Glomerular endothelial cell (primary cell): ENCODE measurements at regions not wholly inside any gene's neighbourhood (a gene's known extent, or its start where the extent isn't known, plus 50 kb on each side); places are given as distances from the start of the nearest gene placed in this dataset.
"Not testable (repeated sequence)": the region's sequence is repeated elsewhere in the genome, so short reads cannot be mapped to it uniquely, and the experiment has no call there.

ENCODE experiments used
- DNase-seq: peaks from one replicate; pipeline ENCODE4 v3.0.0-alpha.2; 2011; ENCODE audit warnings: low read depth, low spot score; ENCODE audit errors: extremely low read depth

DNA sequence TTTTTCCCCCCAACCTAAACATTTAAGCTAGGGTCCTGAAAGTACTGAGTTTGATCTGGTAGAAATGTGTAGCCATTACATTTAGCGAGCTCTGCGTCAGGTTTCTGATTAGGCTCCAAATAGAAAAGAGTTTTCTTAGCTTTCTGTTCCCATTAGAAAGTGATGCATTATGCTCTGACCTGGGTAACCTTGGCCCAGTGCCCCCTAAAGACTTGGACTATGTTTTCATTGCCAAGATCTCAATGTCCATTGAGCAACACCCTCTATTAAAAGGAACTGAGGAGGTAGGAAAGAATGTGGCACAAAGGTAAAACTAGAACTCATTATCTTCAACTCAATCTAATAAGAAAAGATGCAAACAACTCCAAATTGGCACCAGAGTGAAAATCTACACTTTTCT lies 358.9 kb upstream of the PCSK5 start:
- no peak for DNase-seq

DNA sequence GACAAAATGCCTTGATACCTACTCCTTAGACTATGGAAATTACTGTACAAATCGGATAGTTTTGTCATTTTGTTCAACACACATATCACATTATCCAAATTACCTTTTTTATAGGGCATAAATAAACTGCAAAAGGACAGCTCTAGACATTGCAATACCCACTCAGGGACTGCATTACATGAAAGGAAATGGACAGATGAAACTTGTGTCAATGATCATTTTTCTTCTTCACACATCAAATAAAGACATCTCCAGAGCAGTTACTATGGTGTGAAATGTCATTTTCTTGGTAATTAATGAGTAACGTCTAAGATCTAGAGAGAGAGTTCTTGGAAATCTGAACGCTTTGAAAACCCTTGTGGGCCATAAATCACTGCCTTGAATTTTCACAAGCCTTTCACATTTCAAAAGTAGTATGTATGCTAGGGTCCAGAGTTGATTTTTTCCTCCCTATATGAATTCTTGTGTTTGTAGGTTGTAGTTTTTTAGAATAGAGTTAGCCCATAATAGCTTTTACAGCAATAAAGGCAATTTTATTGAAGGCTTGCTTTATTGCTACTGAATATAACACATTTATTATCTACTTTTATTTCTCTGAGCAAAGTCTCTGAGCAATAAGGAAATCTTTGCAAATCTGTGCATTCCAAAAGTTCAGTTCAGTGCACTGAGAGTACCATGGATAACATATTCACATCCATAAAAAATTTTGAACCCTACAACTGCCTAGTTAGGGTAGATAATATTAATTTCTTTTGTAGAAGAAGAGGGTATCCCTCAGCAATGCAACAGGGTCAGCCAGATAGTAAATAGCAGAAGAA lies 358.0 kb upstream of the PCSK5 start:
- no peak for DNase-seq

DNA sequence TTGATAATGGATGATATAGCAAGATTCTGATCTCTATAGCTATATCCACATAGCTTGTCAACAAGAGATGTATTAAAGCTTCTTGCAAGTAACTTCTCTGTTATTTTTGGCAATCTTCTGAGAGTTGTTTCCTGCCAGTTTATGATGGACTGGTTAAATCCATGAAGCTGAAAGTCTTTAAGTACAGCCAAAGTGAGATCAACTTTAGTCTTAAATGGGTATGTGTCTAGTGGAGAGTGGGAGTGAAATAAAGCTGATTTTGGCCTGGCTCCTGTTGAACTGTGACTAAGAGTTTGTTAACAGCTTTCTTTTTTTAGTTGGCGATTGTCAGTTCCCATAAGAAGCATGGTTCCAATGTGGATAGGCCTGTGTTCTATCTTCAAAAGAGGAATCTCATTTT lies 350.9 kb upstream of the PCSK5 start:
- no peak for DNase-seq

DNA sequence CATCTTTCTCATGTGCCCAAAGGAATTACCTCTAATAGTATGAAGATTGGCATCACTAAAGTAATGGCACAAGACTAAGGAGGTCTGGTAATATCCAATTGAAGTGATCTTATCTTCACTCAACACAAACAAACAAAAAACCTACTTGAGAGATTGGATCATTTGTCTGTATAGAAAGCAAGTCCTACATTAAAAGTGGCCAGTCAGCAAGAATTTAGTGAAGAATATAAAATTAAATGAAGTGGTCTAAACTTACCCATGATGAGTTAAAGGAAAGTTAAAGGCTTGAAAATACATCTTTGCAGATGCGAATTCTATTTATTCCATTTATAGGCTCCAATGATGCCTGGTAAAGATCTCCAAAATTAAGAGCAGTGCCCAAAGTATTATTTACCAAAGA lies 350.3 kb upstream of the PCSK5 start:
- DNase-seq, result no peak

DNA sequence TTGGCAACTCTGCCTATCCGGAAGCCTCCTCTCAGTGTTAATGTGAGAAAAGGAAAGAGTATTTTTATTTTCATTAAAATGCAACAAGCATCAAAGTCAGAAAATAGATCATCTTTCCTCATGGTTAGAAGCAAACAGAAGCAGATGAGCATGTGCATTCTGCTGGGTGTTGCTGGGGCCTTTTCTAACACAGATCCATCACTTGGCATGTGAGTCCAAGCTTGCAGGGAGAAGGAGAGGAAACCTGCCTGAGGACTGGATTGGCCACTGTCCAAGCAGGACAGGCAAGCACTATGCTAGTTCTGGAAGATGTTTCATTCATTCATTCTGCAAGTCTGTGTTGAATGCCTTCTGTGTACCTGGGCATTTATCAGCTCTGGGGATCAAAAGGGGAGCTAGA lies 348.7 kb upstream of the PCSK5 start:
- DNase-seq, result no peak

DNA sequence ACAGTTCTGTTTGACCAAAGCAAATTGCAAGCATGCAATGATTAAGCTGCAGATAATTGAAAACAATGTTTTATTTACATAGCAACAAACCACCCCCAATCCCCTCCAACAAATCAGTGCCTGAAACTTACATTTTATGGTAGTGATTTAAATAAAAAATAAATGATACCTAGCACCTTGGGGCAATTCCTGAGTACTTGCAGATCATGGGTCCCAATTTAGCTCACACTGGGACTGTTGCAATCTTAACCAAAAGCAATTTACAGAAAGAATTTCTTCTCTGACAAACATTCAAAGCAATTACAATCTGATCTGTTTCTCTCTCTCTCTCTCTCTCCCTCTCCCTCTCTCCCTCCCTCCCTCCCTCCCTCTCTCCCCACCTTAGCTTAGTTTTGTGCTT lies 345.7 kb upstream of the PCSK5 start:
- no peak for DNase-seq

DNA sequence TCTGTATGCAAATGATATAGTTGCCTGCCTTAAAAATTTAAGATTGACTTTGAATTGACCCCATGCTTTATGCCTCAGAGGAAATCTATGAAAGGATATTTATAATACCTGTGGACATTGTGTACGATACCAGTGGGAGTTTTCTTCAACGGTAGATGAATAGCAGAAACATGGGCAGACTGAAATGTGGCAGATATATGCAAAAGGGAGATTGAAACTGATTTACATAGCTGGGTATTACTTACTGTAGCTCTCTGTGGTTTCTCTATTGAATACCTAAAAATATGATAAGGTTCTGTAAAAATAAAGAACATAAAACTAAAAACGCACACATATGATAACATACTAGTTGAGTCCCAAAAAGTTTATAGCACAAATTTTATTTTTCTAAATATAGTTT lies 345.2 kb upstream of the PCSK5 start:
- DNase-seq, result no peak

DNA sequence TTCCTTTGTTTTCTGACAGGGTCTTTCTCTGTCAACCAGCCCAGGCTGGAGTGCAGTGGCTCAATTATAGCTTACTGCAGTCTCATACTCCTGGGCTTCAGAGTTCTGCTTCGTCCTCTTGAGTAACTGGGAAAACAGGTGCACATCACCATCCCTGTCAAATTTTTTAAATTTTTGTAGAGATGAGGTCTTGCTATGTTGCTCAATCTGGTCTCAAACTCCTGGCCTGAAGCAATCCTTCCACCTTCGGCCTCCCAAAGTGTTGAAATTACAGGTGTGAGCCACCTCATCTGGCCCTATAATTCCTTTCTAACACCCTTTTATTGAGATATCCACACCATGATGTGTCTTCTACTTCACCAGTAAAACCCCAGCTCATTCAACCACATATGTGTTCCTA lies 341.6 kb upstream of the PCSK5 start:
- DNase-seq, result no peak

DNA sequence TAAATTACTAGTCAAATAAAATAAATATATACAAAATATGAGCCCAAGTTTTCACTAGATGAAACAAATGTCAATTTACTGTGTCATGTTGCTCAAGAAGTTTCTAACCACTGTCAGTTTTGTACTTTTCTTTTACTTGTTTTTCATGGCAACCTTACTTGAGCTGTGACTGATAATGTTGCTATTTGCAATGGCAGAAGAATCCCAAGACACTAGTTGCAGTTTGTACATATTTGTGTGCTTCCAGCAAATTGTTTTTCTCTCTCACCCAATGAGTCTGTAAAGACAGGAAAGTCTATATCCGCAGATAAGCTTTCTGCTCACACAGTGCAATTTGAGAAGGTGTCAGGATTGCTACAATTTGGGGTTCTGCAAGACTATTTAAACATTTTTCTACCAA lies 338.6 kb upstream of the PCSK5 start:
- DNase-seq, result no peak

DNA sequence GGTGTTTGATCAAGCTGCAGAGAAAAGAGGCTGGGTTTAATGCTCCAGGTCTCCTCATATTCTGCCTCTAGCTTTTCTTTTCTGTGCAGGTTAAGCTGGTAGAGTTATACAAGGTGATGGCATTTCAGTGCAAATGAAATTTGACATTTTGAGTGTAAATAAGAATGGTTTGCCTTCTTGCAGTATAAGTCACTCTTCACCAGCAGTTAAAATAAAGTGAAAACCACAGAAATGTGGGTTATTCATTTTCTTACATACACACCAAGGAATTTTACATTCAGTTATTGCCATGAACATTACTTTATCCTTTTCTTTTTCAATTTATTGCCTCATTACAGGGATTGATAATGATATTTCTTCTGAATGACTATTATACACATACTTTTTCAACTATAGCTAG lies 337.5 kb upstream of the PCSK5 start:
- DNase-seq, result no peak

DNA sequence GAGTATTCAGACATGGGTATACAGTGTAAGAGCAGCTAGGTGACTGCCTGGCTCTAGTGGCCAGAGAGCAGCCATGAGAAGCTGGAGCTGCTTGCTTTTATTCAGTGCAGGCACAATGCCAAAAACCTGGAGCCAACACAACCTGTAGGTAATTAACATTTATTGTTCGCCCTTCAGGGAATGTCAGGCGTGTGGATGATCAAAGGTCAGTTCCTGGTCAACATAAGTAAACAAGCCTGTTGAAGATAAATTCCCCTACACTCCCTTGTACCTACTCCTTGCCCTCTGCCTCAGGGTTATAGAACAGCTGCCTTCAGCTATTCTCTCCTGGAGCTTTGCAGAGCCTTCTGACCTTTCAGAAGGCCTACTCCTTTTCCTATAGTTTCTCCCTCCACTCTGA lies 323.7 kb upstream of the PCSK5 start:
- not testable (repeated sequence) for DNase-seq

DNA sequence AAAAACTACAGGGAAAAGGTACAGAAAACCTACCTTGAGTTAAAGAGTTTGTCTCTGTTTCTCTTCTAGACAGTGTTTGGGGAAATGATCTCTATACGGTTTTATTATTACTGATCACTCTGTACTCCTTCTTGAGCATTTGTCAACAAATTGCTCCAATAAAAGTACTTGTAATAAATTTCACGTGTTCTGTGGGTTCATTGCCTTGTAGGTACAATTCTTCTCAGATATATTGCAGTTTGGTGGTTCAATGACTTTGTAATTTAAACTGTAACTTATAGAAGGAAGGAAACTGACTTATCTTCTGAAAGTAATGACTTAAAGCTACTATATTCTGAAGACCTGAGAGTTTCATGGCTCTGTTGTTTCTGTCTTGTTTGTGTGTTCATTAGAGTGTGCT lies 319.9 kb upstream of the PCSK5 start:
- no peak for DNase-seq

DNA sequence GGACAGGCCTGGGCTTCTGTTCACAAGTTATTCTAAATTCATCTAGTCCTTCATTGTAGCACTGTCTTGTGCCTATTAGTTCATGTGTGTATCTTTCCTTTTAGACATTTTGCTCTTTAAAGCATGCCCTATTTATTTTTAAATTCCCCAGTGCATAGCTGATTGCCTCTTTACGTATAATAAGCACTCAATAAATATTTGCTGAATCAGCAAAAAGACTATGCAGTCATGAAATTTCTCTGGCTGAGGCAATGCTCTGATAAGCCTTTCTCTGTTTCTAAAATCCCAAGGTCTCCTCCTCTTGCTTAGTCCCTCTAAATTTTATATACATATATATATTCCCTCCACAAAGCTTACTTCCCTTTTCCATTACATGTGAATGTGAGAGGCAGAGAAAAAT lies 315.9 kb upstream of the PCSK5 start:
- DNase-seq, result no peak

DNA sequence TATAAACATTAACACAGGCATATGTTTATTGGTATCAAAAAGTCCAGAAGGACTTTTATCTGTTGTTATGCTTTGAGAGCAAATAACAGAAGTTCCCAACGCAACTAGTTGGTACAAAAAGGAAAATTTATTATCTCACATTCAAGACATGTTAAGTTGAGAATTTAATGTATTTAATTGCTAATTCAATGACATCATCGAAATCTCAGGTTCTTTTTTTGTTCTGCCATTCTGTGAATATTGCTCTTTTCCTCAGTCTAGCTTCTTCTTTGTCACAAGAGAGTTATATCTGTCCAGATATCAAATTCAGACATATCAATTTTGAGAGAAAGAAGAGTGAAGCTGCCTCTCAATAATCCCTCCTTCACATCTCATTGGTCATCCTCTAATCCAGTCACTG lies 307.6 kb upstream of the PCSK5 start:
- no peak for DNase-seq

DNA sequence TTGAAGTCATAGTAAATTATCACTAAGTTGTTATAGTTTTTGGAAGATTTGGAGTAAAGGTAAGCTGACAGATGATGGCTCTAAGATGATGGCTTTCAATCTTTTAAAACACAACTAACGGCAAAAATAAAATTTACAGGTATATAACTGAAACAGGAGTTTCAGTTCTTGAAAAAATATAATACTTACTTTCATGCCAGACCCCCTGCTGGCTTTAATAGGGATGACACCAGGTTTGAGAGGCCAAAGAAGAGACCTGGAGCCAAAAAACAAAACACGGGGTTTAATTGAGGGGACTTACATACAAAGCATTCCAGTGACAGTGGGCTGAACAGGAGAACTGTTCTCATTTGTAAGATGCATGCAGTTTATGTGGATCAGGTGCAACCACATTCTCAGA lies 301.7 kb upstream of the PCSK5 start:
- no peak for DNase-seq

DNA sequence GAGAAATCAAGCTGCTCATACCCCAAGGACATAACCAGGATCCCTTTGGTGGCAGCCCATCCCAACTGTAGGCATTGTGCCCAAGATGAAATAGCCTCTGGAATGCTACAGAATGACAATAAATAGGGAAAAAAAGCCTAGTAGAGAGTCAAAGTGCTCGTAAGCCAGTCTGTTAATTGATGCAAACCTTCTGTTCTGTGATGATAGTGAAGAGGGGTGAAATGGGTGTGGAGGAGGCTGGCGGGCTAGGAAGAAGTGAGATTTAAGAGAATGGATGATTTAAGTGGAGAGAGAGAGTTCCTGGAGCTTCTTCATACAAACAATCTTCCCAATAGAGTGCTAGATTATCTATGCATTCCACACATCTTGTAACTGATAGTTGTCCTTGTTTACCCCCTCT lies 301.0 kb upstream of the PCSK5 start:
- DNase-seq, result no peak

DNA sequence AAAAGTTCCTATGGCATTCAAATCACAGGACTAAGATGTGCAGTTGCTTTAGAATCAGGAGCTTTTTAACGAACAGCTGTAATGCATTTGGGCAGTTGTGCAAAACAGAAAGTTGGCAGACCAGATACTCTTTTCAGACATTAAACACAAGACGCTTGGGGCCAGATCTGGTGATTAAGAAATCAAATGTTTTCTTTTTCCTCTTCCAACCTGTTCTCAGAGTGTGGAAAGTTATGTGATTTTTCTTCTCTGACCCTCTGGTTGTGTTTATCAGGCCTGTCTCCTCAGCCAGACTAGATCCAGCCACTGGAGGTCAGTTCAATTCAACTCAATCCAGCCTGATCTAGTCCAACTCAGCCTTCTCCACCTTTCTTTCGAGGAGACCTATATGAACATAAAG lies 298.5 kb upstream of the PCSK5 start:
- DNase-seq, result no peak

DNA sequence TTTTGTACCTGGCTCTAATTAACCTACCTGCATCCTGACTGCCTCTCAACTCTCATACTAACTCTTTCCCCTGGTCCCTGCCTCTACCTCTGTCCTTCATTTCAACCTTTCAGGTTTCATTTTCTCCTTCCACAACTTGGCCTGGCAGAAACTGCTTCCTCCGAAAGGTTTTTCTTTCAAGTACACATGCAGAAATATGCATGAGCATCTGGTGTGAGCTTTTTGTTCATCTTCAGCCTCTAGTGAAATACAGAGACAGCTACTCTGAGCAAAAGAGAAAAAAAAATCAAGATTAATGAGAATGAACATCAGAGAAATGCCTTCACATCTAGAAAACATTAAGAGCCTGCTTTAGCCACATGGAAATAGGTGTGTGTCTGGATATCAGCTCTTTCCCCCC lies 297.9 kb upstream of the PCSK5 start:
- no peak for DNase-seq

DNA sequence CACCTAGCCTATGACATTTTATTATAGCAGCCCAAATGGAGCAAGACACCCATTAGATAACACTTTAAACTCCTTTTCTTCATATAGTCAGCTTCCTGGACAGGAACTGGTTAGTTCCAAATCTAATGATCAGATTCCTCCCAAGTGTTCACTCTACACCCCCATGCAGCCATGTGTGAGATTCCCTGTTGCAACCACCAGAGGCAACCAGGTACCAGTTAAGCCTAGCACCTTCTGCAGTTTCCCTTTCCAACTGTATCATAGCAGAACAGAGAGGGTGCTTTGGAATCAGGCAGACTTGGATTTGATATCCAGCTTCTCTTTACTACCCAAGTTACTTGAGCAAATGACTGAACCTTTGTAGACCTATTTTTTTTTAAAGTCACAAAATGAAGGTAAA lies 296.6 kb upstream of the PCSK5 start:
- DNase-seq, result no peak

DNA sequence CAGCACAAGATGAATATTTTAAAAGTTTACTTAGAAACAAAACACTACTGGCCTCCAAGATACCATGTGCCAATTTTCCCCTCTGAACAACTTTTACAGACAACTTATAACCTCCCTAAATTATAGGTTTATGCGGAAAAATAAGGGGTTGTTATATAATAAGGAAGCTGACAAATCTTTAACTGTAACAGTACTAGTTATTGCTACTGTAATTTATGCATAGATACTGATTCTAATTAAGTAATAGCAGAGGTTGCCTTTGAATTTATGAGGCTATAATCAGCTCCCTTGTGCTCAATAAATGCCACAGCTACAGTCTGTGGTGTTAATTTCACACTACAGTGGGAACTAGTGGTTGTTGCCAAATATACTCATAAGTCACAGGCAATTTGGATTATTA lies 291.3 kb upstream of the PCSK5 start:
- DNase-seq, result no peak

DNA sequence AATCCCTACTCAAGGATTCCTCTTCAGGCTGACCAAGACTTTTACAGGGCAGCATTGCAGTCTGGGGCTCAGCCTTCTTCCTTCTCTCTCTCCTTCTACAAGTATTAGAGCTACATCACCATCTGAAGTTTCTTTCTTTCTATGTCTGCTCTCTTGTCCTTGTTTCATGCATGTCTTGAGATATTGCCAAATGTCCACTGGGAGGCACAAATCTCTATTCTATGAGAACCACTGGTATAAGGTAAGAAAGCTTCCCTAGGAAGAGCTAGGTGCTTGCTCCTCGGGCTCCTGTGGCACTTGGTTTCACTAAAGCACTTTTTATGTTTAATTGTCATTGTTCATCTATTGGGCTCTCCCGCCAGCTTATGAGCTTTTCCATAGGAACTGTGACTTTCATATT lies 289.2 kb upstream of the PCSK5 start:
- DNase-seq, result no peak

DNA sequence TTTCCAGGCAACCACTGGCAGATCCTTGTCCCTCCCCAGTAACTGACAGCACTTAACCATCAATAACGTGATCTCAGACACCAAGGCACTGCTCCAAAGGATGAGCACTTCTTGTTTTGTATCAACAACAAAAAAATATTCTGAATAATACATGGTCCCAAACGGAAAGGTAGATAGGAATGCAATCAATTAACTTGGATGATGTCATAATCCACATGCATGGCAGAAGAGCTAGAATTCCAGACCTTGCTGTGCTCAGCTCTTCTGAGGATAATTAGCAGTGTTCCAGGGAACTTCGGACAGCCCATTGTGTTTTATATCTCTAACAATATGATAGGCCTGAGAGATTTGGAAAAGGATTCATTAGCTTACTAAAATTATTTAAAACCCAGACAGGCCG lies 288.4 kb upstream of the PCSK5 start:
- DNase-seq, result no peak

DNA sequence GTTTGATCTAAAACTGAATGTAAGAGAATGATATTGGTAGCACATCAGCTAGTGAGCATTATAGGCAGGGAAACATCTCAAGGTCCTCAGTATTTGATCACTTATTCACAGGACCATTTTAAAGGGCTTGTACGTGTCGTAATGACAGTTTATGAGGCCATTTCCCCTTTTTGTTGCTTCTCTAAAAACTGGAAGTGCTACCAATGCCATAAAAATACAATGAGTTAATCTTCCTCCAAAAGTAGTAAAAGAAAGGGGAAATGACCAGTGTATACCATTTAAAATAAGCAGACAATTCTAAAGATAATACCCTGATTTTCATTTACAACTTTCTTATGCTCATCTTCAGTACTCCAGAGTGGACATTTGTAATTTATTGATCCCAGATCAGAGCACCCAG lies 285.8 kb upstream of the PCSK5 start:
- no peak for DNase-seq
